Breast epithelium (tissue), 4 donors: ENCODE measurements at regions not wholly inside any gene's neighbourhood (a gene's known extent, or its start where the extent isn't known, plus 50 kb on each side); places are given as distances from the start of the nearest gene placed in this dataset.

ENCODE experiments used
- DNase-seq, 2 donors: peaks; one replicate each; pipeline ENCODE4 v3.0.0-alpha.2; 2019; ENCODE audit warnings: low spot score in 2 of 2
- H3K27ac ChIP-seq, 2 donors: fragments of 200-600 bp; sonication (generic) in 1 of 2; one replicate each; pipeline ENCODE4 v1.5.1; 2016 to 2019; ENCODE audit warnings: mild to moderate bottlenecking in 1 of 2
- H3K27me3 ChIP-seq, 2 donors: fragments of 200-600 bp; sonication (generic) in 1 of 2; one replicate each; pipeline versions ENCODE4 v1.5.1 to v1.6.0; 2017 to 2019; ENCODE audit warnings: control low read depth in 1 of 2, mild to moderate bottlenecking in 1 of 2
- H3K36me3 ChIP-seq: fragments of 200-600 bp; one replicate; pipeline ENCODE4 v1.5.1; 2019
- H3K4me1 ChIP-seq, 2 donors: fragments of 200-600 bp; sonication (generic); one replicate each; pipeline ENCODE4 v1.5.1; 2016 to 2019; ENCODE audit warnings: control low read depth in 1 of 2
- H3K4me3 ChIP-seq, 3 donors: fragments of 200-600 bp; sonication (generic); 1 replicate in 2 of 3; 2 replicates in 1 of 3; pipeline ENCODE4 v1.5.1; 2016 to 2019; ENCODE audit warnings: mild to moderate bottlenecking in 3 of 3, moderate library complexity in 2 of 3
- H3K9me3 ChIP-seq, 2 donors: fragments of 200-600 bp; sonication (generic) in 1 of 2; one replicate each; pipeline ENCODE4 v1.5.1; 2016 to 2019; ENCODE audit warnings: control low read depth in 1 of 2
- CTCF ChIP-seq, 3 donors: fragments of 450-650 bp; IDR thresholded peaks; one replicate each; pipeline ENCODE4 v1.5.1; 2016 to 2017; ENCODE audit warnings: antibody characterized with exemption in 3 of 3, mild to moderate bottlenecking in 3 of 3, moderate library complexity in 3 of 3
- POLR2A ChIP-seq: fragments of 450-650 bp; IDR thresholded peaks from one replicate; pipeline ENCODE4 v1.6.1; 2016; ENCODE audit warnings: antibody characterized with exemption, mild to moderate bottlenecking, moderate library complexity
- POLR2AphosphoS5 ChIP-seq, 3 donors: sonication (generic); formaldehyde crosslinking; IDR thresholded peaks; one replicate each; pipeline ENCODE4 v1.6.1; 2017; ENCODE audit warnings: antibody characterized with exemption in 3 of 3
- intact Hi-C: fragments of 100-400 bp; cut with DNase I; formaldehyde crosslinking; loops from one replicate; pipeline ENCODE4 v1.15.1; 2023; ENCODE audit warnings: low total_unique reads

- Histone ChIP-seq H3K4me1 (no peaks in the 10 kb centered on the region), H3K4me3 (no peak overlapping the region), H3K27ac (no peak overlapping the region), H3K9me3 (no peaks in the 10 kb centered on the region), H3K36me3 (no peaks in the 10 kb centered on the region), H3K27me3 (no peaks in the 10 kb centered on the region)
- TF ChIP-seq POLR2A (no peak), POLR2AphosphoS5 (IDR thresholded peaks at IDR 0.05) (no peak), CTCF (IDR thresholded peaks at IDR 0.05) (no peak)
- DNase-seq, result no peak
- intact Hi-C loops, result no loop called here
Measured at GRCh38 chr7:16323313-16323712, 98.0 kb downstream of the CRPPA start.

- Histone ChIP-seq H3K4me1 (no peaks in the 10 kb centered on the region), H3K36me3 (no peaks in the 10 kb centered on the region), H3K9me3 (no peaks in the 10 kb centered on the region), H3K4me3 (no peak overlapping the region), H3K27me3 (no peaks in the 10 kb centered on the region), H3K27ac (no peak overlapping the region)
- intact Hi-C loops, result no loop called here
- DNase-seq, result no peak
- no peak for TF ChIP-seq CTCF (IDR thresholded peaks at IDR 0.05)
- TF ChIP-seq POLR2A, result no peak
- no peak for TF ChIP-seq POLR2AphosphoS5 (IDR thresholded peaks at IDR 0.05)
Measured at GRCh38 chr7:16320099-16320660, 101.2 kb downstream of the CRPPA start.

- DNase-seq, result no peak
- no peak overlapping the region for H3K27ac ChIP-seq
- intact Hi-C loops, result no loop called here
- no peaks in the 10 kb centered on the region for H3K4me1 ChIP-seq
- H3K36me3 ChIP-seq, result no peaks in the 10 kb centered on the region
- no peak overlapping the region for H3K4me3 ChIP-seq
- no peaks in the 10 kb centered on the region for H3K9me3 ChIP-seq
- H3K27me3 ChIP-seq, result no peaks in the 10 kb centered on the region
- TF ChIP-seq POLR2AphosphoS5 (IDR thresholded peaks at IDR 0.05), result no peak
- no peak for TF ChIP-seq POLR2A
- TF ChIP-seq CTCF (IDR thresholded peaks at IDR 0.05), result no peak
Measured at GRCh38 chr7:16318989-16319915, 102.1 kb downstream of the CRPPA start.

GRCh38 chr7:16318463-16318862 lies 102.9 kb downstream of the CRPPA start:
- Histone ChIP-seq H3K4me3 (no peak overlapping the region), H3K27me3 (no peaks in the 10 kb centered on the region)
- no peak for DNase-seq

More at GRCh38 chr7:16318463-16318862, 102.9 kb downstream of the CRPPA start:
- H3K4me1 ChIP-seq, result no peaks in the 10 kb centered on the region
- no peaks in the 10 kb centered on the region for H3K9me3 ChIP-seq
- H3K27ac ChIP-seq, result no peak overlapping the region
- intact Hi-C loops, result no loop called here
- H3K36me3 ChIP-seq, result no peaks in the 10 kb centered on the region
- no peak for TF ChIP-seq POLR2A
- TF ChIP-seq CTCF (IDR thresholded peaks at IDR 0.05), result no peak
- TF ChIP-seq POLR2AphosphoS5 (IDR thresholded peaks at IDR 0.05), result no peak
